Spinal cord (tissue), 9 donors: ENCODE measurements at regions not wholly inside any gene's neighbourhood (a gene's known extent, or its start where the extent isn't known, plus 50 kb on each side); places are given as distances from the start of the nearest gene placed in this dataset.
"Not testable (repeated sequence)": the region's sequence is repeated elsewhere in the genome, so short reads cannot be mapped to it uniquely, and the experiment has no call there.

Source experiments
- DNase-seq, 6 donors: peaks; one replicate each; pipeline versions ENCODE4 v3.0.0 to v3.0.0-alpha.2; 2013 to 2015; ENCODE audit warnings: low spot score in 6 of 6, low read depth in 4 of 6
- H3K27ac ChIP-seq: one replicate; pipeline ENCODE4 v1.5.1; 2013; ENCODE audit warnings: low read depth, low read length, control low read depth
- H3K27me3 ChIP-seq: one replicate; pipeline ENCODE4 v1.6.1; 2013; ENCODE audit warnings: low read length; ENCODE audit not compliant: control insufficient read depth, insufficient read depth
- H3K36me3 ChIP-seq: one replicate; pipeline ENCODE4 v1.6.1; 2013; ENCODE audit warnings: low read length; ENCODE audit not compliant: control insufficient read depth, insufficient read depth
- H3K4me1 ChIP-seq: one replicate; pipeline ENCODE4 v1.6.1; 2013; ENCODE audit warnings: low read length; ENCODE audit not compliant: control insufficient read depth, insufficient read depth
- H3K4me3 ChIP-seq: one replicate; pipeline ENCODE4 v1.5.1; 2013; ENCODE audit warnings: low read depth, low read length, control low read depth
- H3K9me3 ChIP-seq: one replicate; pipeline ENCODE4 v1.6.1; 2013; ENCODE audit warnings: low read length; ENCODE audit not compliant: control insufficient read depth, insufficient read depth
- WGBS: methylation state at CpG from one replicate; pipeline ENCODE4 v1.1.5; 2013; ENCODE audit warnings: missing lambda C conversion rate; ENCODE audit not compliant: insufficient coverage; 5-methylcytosine and 5-hydroxymethylcytosine counted together
- donor health status: healthy.

GRCh38 chr1:67540733-67541125 lies 110.5 kb upstream of the SERBP1 start:
- H3K4me1 ChIP-seq, result no peaks in the 10 kb centered on the region
- no peaks in the 10 kb centered on the region for H3K27me3 ChIP-seq
- WGBS, result 67% methylated on average over 1 of the region's 1 CpG
- H3K4me3 ChIP-seq, result no peak overlapping the region
- no peak overlapping the region for H3K27ac ChIP-seq
- H3K36me3 ChIP-seq, result no peaks in the 10 kb centered on the region
- no peaks in the 10 kb centered on the region for H3K9me3 ChIP-seq
- peak in 1 of 6 donors; percentile 16 for DNase-seq

- Histone ChIP-seq H3K9me3 (no peaks in the 10 kb centered on the region), H3K36me3 (no peaks in the 10 kb centered on the region), H3K4me1 (no peaks in the 10 kb centered on the region), H3K27me3 (no peaks in the 10 kb centered on the region), H3K4me3 (no peak overlapping the region), H3K27ac (no peak overlapping the region)
- DNase-seq, result no peak
- no CpG with 5 or more reads among the region's 2 CpGs for WGBS
Observed at GRCh38 chr1:67542747-67543146, 112.5 kb upstream of the SERBP1 start.

DNA sequence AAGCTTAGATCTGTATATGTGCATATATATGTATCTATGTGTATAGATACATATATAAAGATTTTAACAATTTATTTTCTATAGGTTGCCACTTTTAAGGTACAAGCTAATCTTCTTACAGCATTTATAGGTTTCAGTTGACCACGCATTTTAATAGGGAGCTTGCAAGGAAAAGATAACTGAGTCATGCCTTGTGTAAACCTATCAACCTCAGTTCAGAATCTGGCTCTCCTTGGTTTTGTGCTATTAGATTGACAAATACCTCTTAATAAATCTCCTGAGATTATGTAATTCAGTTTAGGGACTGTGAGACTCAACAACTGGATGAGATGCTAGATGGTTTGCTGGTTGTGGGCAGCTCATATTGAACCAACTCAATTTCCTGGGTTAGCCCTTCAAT lies 114.7 kb upstream of the SERBP1 start:
- Histone ChIP-seq H3K36me3 (no peaks in the 10 kb centered on the region), H3K27ac (no peak overlapping the region), H3K4me3 (no peak overlapping the region), H3K9me3 (no peaks in the 10 kb centered on the region), H3K4me1 (no peaks in the 10 kb centered on the region), H3K27me3 (no peaks in the 10 kb centered on the region)
- WGBS, result no CpG with 5 or more reads among the region's 1 CpG
- no peak for DNase-seq

DNA sequence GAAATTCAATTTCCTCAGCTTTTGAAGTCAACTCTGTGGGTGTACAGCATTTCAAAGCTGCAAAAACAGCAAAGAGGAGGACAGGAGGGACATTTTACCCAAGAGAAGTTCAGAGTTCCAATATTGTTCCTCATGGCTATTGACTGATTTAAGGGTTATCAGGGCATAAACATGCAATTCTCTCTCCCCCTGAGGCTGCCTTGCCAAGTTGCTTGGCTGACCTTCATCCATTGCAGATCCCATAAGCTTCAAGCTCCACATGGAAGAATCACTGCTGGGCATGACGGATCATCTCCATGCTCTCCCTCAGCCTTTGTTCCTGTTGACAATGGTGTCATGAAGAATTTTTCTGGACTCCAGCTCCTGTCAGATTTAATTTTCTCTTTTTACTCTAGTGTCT lies 115.2 kb upstream of the SERBP1 start:
- DNase-seq, result no peak
- Histone ChIP-seq H3K4me3 (no peak overlapping the region), H3K27me3 (no peaks in the 10 kb centered on the region), H3K27ac (no peak overlapping the region), H3K4me1 (no peaks in the 10 kb centered on the region), H3K36me3 (no peaks in the 10 kb centered on the region), H3K9me3 (no peaks in the 10 kb centered on the region)
- WGBS, result no CpG with 5 or more reads among the region's 1 CpG

GRCh38 chr1:67551375-67551774 lies 121.2 kb upstream of the SERBP1 start:
- Histone ChIP-seq H3K9me3 (no peaks in the 10 kb centered on the region), H3K36me3 (no peaks in the 10 kb centered on the region), H3K27ac (no peak overlapping the region), H3K4me3 (no peak overlapping the region), H3K4me1 (peaks cover 6% of the 10 kb centered on the region), H3K27me3 (no peaks in the 10 kb centered on the region)
- WGBS, result 92% methylated on average over 5 of the region's 6 CpGs
- DNase-seq, result no peak

DNA sequence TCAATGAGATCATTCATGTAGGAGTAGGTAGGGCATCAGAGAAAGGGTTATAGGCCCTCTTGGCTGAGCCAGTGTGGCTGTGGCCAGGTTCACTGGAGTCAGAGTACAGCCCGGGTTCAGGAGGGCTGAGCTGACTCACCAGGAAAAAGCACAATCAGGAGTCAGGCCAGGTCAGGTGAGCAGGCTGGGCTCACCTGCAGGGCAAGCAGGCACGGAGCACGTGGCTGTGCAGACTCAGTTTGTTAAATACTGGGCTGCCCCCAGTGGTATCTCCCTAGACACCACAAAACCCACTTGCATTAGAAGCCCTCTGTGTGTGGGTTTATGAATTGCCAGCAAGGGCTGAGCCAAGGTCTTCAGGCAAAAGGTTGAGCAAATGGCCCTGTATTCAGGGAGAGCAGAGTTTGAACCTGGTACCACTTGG lies 122.1 kb upstream of the SERBP1 start:
- whole genome bisulfite sequencing, result 76% methylated on average over 1 of the region's 3 CpGs
- no peak for DNase-seq

GRCh38 chr1:67554204-67554603 lies 124.0 kb upstream of the SERBP1 start:
- not testable (repeated sequence) for DNase-seq, H3K4me1 ChIP-seq, H3K36me3 ChIP-seq, H3K4me3 ChIP-seq, H3K27me3 ChIP-seq, H3K27ac ChIP-seq, H3K9me3 ChIP-seq
- WGBS, result 93% methylated on average over 4 of the region's 5 CpGs

More for the DNA sequence above, 122.1 kb upstream of the SERBP1 start:
- Histone ChIP-seq H3K36me3 (no peaks in the 10 kb centered on the region), H3K27me3 (no peaks in the 10 kb centered on the region), H3K27ac (no peak overlapping the region), H3K4me3 (no peak overlapping the region), H3K9me3 (no peaks in the 10 kb centered on the region), H3K4me1 (peaks cover 6% of the 10 kb centered on the region)

GRCh38 chr1:67555461-67556296 lies 125.5 kb upstream of the SERBP1 start:
- Histone ChIP-seq H3K4me1 (peaks cover 6% of the 10 kb centered on the region), H3K4me3 (no peak overlapping the region), H3K36me3 (no peaks in the 10 kb centered on the region), H3K27me3 (no peaks in the 10 kb centered on the region), H3K9me3 (no peaks in the 10 kb centered on the region), H3K27ac (no peak overlapping the region)
- WGBS, result 36% methylated on average over 10 of the region's 15 CpGs
- DNase-seq, result peak in 2 of 6 donors; percentile 50 to 56

DNA sequence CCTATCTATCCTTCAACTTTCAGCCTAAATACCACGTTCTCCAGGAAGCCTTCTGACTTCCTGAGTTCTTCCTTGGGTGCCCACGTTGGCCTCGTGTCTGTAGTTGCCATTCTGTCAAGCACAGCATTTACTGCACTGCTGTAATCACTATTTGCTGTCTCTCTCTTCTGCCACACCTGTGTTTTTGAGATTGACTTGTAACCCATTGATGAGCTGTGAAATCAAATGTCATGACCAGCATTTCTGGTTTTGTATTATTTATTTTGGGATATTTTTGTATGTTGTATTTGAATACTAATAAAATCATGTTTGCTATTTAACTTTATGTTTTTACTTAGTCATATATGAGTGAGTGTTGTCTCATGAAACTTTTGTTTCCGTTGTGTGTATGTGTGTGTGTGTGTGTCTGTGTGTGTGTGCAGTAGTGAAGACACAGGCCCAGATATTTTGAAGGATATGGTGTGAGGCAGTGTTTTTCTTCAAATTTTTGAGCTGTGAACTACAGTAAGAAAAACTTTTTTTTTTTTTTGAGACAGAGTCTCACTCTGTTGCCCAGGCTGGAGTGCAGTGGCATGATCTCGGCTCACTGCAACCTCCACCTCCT lies 126.2 kb upstream of the SERBP1 start:
- no peaks in the 10 kb centered on the region for H3K9me3 ChIP-seq
- no peak overlapping the region for H3K27ac ChIP-seq
- 48% methylated on average over 3 of the region's 5 CpGs for WGBS
- no peaks in the 10 kb centered on the region for H3K36me3 ChIP-seq
- DNase-seq, result no peak
- H3K4me1 ChIP-seq, result peaks cover 6% of the 10 kb centered on the region
- no peak overlapping the region for H3K4me3 ChIP-seq
- no peaks in the 10 kb centered on the region for H3K27me3 ChIP-seq
